K562 (cell line): ENCODE measurements at regions not wholly inside any gene's neighbourhood (a gene's known extent, or its start where the extent isn't known, plus 50 kb on each side); places are given as distances from the start of the nearest gene placed in this dataset.

Experiments
- ATAC-seq: fragments of 200-7000 bp; cut with Tn5 transposase; 3 replicates; pipeline ENCODE4 v1.9.1; 2020; ENCODE audit warnings: moderate library complexity
- BruUV-seq: library from RNA; stranded (reverse); fragments of 400-500 nt; replicated peaks from 2 replicates; lab custom pipeline; 2021; lab: Mats Ljungman, UMichigan
- CTCF ChIA-PET: fragments of 300-600 bp; formaldehyde crosslinking; extraction: SDS; loops from one replicate; lab custom pipeline; 2021; ENCODE audit warnings: low intra/inter-chr PET ratio; lab: Yijun Ruan, JAX
- POLR2A ChIA-PET: fragments of 300-600, 350-650 bp; sonication (Branson Sonifier 250); formaldehyde crosslinking; extraction: SDS; loops from one replicate; lab custom pipeline; 2021; ENCODE audit warnings: antibody characterized with exemption, inconsistent platforms; lab: Yijun Ruan, JAX
- DNase-seq, 4 experiments: peaks; one replicate each; pipeline versions ENCODE4 v3.0.0 to v3.0.0-alpha.2; 2011 to 2018; ENCODE audit warnings: low spot score in 3 of 4, mixed read lengths in 3 of 4; ENCODE audit errors: extremely low read depth in 1 of 4
- FAIRE-seq: peaks from 2 replicates; lab custom pipeline; 2011; peaks lifted over from hg19 to GRCh38; lab: Jason Lieb, UNC
- H2AFZ ChIP-seq: 2 replicates; pipeline ENCODE4 v1.6.0; 2011; ENCODE audit warnings: low read depth, low read length, control low read depth, inconsistent platforms
- H3K27ac ChIP-seq: fragments of 200-600 bp; 3 replicates; pipeline ENCODE4 v1.8.0; 2011; ENCODE audit warnings: low read depth, mild to moderate bottlenecking, control low read depth, inconsistent platforms, low read length, moderate library complexity, mixed read lengths; ENCODE audit errors: extremely low read depth
- H3K27me3 ChIP-seq, 2 experiments: fragments of 300-600 bp in 1 of 2; 2 replicates in 1 of 2; 3 replicates in 1 of 2; pipeline versions ENCODE4 v1.6.0 to v1.8.0; 2011; ENCODE audit warnings: inconsistent platforms in 2 of 2, low read length in 2 of 2, mild to moderate bottlenecking in 1 of 2, mixed read lengths in 1 of 2, moderate library complexity in 1 of 2; ENCODE audit not compliant: control insufficient read depth in 2 of 2, insufficient read depth in 2 of 2
- H3K36me3 ChIP-seq: fragments of 300-600 bp; 3 replicates; pipeline ENCODE4 v1.8.0; 2011; ENCODE audit warnings: mild to moderate bottlenecking, low read length, inconsistent platforms; ENCODE audit not compliant: control insufficient read depth, insufficient read depth
- H3K4me1 ChIP-seq, 2 experiments: fragments of 200-600 bp in 1 of 2; replicated peaks in 1 of 2; 2 replicates in 1 of 2; 3 replicates in 1 of 2; pipeline versions ENCODE4 v1.5.1 to v1.8.0; 2011; ENCODE audit warnings: inconsistent platforms in 2 of 2, low read length in 2 of 2, mild to moderate bottlenecking in 1 of 2, mixed read lengths in 1 of 2, moderate library complexity in 1 of 2; ENCODE audit not compliant: control insufficient read depth in 2 of 2, insufficient read depth in 2 of 2
- H3K4me2 ChIP-seq: 2 replicates; pipeline ENCODE4 v1.6.1; 2011; ENCODE audit warnings: low read length, control low read depth, inconsistent platforms, mixed read lengths; ENCODE audit not compliant: insufficient read depth
- H3K4me3 ChIP-seq: fragments of 200-600 bp; sonication (generic), shearing (Covaris generic); 2 replicates; pipeline ENCODE4 v1.5.1; 2016; ENCODE audit warnings: control low read depth, inconsistent platforms
- H3K79me2 ChIP-seq: fragments of 200-600 bp; 3 replicates; pipeline ENCODE4 v1.8.0; 2011; ENCODE audit warnings: low read length, inconsistent platforms; ENCODE audit not compliant: control insufficient read depth, insufficient read depth
- H3K9ac ChIP-seq, 2 experiments: 2 replicates each; pipeline versions ENCODE4 v1.6.0 to v1.6.1; 2011; ENCODE audit warnings: low read depth in 2 of 2, low read length in 2 of 2, control low read depth in 1 of 2, inconsistent platforms in 1 of 2, mild to moderate bottlenecking in 1 of 2, mixed read lengths in 1 of 2; ENCODE audit not compliant: insufficient read depth in 1 of 2
- H3K9me1 ChIP-seq: one replicate; pipeline ENCODE4 v1.6.0; 2011; ENCODE audit warnings: inconsistent platforms, mild to moderate bottlenecking, low read length, moderate library complexity; ENCODE audit not compliant: control insufficient read depth, insufficient read depth
- H3K9me3 ChIP-seq: replicated peaks from 2 replicates; pipeline ENCODE4 v1.5.1; 2011; ENCODE audit warnings: low read depth, low read length, inconsistent platforms; ENCODE audit not compliant: control insufficient read depth, insufficient read depth
- H4K20me1 ChIP-seq: replicated peaks from 2 replicates; pipeline ENCODE4 v1.6.1; 2011; ENCODE audit warnings: low read length, inconsistent platforms, mixed read lengths; ENCODE audit not compliant: control insufficient read depth, insufficient read depth
- CBX5 ChIP-seq: IDR thresholded peaks from 2 replicates; pipeline ENCODE4 v1.6.1; 2014; ENCODE audit warnings: low read depth, borderline replicate concordance
- DNMT1 ChIP-seq: fragments of 450-650 bp; IDR thresholded peaks from 2 replicates; pipeline ENCODE4 v1.6.1; 2016; ENCODE audit warnings: antibody characterized with exemption, mild to moderate bottlenecking
- FOXO4 ChIP-seq: fragments of 450-650 bp; formaldehyde crosslinking; IDR thresholded peaks from 2 replicates; pipeline ENCODE4 v1.4.0; 2020; ENCODE audit warnings: mild to moderate bottlenecking, moderate library complexity
- L3MBTL2 ChIP-seq: fragments of 450-650 bp; IDR thresholded peaks from 2 replicates; pipeline ENCODE4 v1.6.1; 2016; ENCODE audit warnings: mild to moderate bottlenecking, moderate library complexity
- MCM3 ChIP-seq: fragments of 450-650 bp; IDR thresholded peaks from 2 replicates; pipeline ENCODE4 v1.6.1; 2016
- NFIC ChIP-seq: fragments of 450-650 bp; IDR thresholded peaks from 2 replicates; pipeline ENCODE4 v1.6.1; 2017; ENCODE audit warnings: mild to moderate bottlenecking, inconsistent platforms
- SIN3A ChIP-seq, 2 experiments: fragments of 150-350 bp in 1 of 2; IDR thresholded peaks; 2 replicates each; pipeline ENCODE4 v1.6.1; 2011 to 2016; ENCODE audit warnings: borderline replicate concordance in 2 of 2, low read depth in 2 of 2, low read length in 2 of 2, mild to moderate bottlenecking in 2 of 2, moderate library complexity in 2 of 2; ENCODE audit not compliant: control insufficient read depth in 1 of 2
- UBTF ChIP-seq, 2 experiments: IDR thresholded peaks; 2 replicates each; pipeline ENCODE4 v1.6.1; 2012; ENCODE audit warnings: improper control_type of control experiment in 2 of 2, low read depth in 2 of 2, low read length in 2 of 2, borderline replicate concordance in 1 of 2
- ZBTB9 ChIP-seq: fragments of 450-650 bp; formaldehyde crosslinking; IDR thresholded peaks from 2 replicates; pipeline ENCODE4 v1.4.0; 2020; ENCODE audit warnings: mild to moderate bottlenecking, moderate library complexity
- ZFP1 ChIP-seq: fragments of 450-650 bp; formaldehyde crosslinking; IDR thresholded peaks from 2 replicates; pipeline ENCODE4 v1.4.0; 2020; ENCODE audit warnings: mild to moderate bottlenecking, mixed read lengths
- ZNF134 ChIP-seq: fragments of 250-450 bp; sonication (Bioruptor Pico); conservative IDR thresholded peaks from 2 replicates; pipeline ENCODE4 v1.4.0; 2020
- ZNF184 ChIP-seq: sonication (generic); formaldehyde crosslinking; IDR thresholded peaks from 2 replicates; pipeline ENCODE4 v1.5.0; 2020; ENCODE audit warnings: missing genetic modification reagents
- ZNF217 ChIP-seq: sonication (generic); formaldehyde crosslinking; IDR thresholded peaks from 2 replicates; pipeline ENCODE4 v1.8.0; 2022; ENCODE audit warnings: mild to moderate bottlenecking, missing genetic modification reagents
- WGBS: fragments of 100-300 bp; shearing (Covaris generic); methylation state at CpG from one replicate; pipeline ENCODE4 v1.1.6; 2016; ENCODE audit warnings: low coverage, mixed read lengths; ENCODE audit not compliant: insufficient coverage; ENCODE audit errors: missing lambda C conversion rate; 5-methylcytosine and 5-hydroxymethylcytosine counted together
- in situ Hi-C: fragments of 300-500 bp; cut with MboI; formaldehyde crosslinking; loops from 4 replicates; pipeline ENCODE4 v1.15.0; 2018; ENCODE audit warnings: inconsistent platforms, mixed read lengths
- intact Hi-C: fragments of 100-400 bp; cut with micrococcal nuclease; formaldehyde crosslinking; loops from 2 replicates; pipeline ENCODE4 v1.14.2; 2022

- Histone ChIP-seq H3K36me3 (no peaks in the 10 kb centered on the region), H3K27me3 (peaks cover 0 to 14% of the 10 kb centered on the region in 2 experiments; a peak in 3 of 5 replicates), H3K4me3 (no peak overlapping the region), H3K9me3 (no peaks in the 10 kb centered on the region), H3K27ac (no peak overlapping the region), H3K4me1 (no peaks in the 10 kb centered on the region), H4K20me1 (no peaks in the 10 kb centered on the region), H3K9me1 (no peaks in the 10 kb centered on the region), H3K79me2 (no peaks in the 10 kb centered on the region), H3K9ac (no peak overlapping the region), H2AFZ (no peak overlapping the region), H3K4me2 (no peak overlapping the region)
- no peak for ATAC-seq
- TF ChIP-seq ZBTB9 (no peak), CBX5 (no peak), ZNF217 (no peak), NFIC (0 out of 2 replicates have a peak, but pooled peaks have one; percentile 19), L3MBTL2 (no peak)
- FAIRE-seq: no peak
- 2% methylated on average over 9 of the region's 10 CpGs for WGBS
- CTCF ChIA-PET: no interaction called here
- no TSS peak for BruUV-seq
- intact Hi-C loops: no loop called here
- POLR2A ChIA-PET: no interaction called here
- no peak for DNase-seq
- in situ Hi-C loops: no loop called here
Measured at GRCh38 chr2:19754907-19755306, 146.9 kb downstream of the TTC32 start.

- Histone ChIP-seq H2AFZ (no peak overlapping the region), H3K27me3 (peaks cover 0 to 14% of the 10 kb centered on the region in 2 experiments; a peak in 3 of 5 replicates), H3K9me3 (no peaks in the 10 kb centered on the region), H3K9me1 (no peaks in the 10 kb centered on the region), H3K4me3 (no peak overlapping the region), H3K4me2 (no peak overlapping the region), H3K79me2 (no peaks in the 10 kb centered on the region), H4K20me1 (no peaks in the 10 kb centered on the region), H3K36me3 (no peaks in the 10 kb centered on the region), H3K4me1 (no peaks in the 10 kb centered on the region), H3K27ac (no peak overlapping the region), H3K9ac (no peak overlapping the region)
- in situ Hi-C loops (no loop called here), intact Hi-C loops (no loop called here)
- BruUV-seq: no TSS peak
- POLR2A ChIA-PET: no interaction called here
- no peak for FAIRE-seq
- ATAC-seq: no peak
- CTCF ChIA-PET: no interaction called here
- WGBS: 0% methylated on average over 2 of the region's 2 CpGs
- DNase-seq: no peak
- TF ChIP-seq DNMT1 (no peak), ZFP1 (no peak), SIN3A (IDR thresholded peaks at IDR 0.05; ENCODE audit: borderline replicate concordance in 2 of 2, control insufficient read depth in 1 of 2, low read depth in 2 of 2, low read length in 2 of 2) (no peak), FOXO4 (CRISPR knock-in tag) (no peak), ZNF134 (CRISPR knock-in tag) (no peak), ZNF184 (CRISPR knock-in tag) (no peak), MCM3 (no peak), UBTF (IDR thresholded peaks at IDR 0.05; ENCODE audit: borderline replicate concordance in 1 of 2, low read depth in 2 of 2, low read length in 2 of 2) (no peak)
Measured at GRCh38 chr2:19753818-19754217, 148.0 kb downstream of the TTC32 start.
